IgD-negative memory B cell (primary cell): ENCODE measurements at regions not wholly inside any gene's neighbourhood (a gene's known extent, or its start where the extent isn't known, plus 50 kb on each side); places are given as distances from the start of the nearest gene placed in this dataset.
A peak's percentile ranks its signal among the peaks of the same experiment; 100 is the strongest.
"Not testable (repeated sequence)": the region's sequence is repeated elsewhere in the genome, so short reads cannot be mapped to it uniquely, and the experiment has no call there.

Experiments used
- H3K27ac Mint-ChIP-seq, 3 donors: one replicate each; pipeline ENCODE4 v1.8.0; 2020 to 2022; ENCODE audit warnings: mild to moderate bottlenecking in 3 of 3, mixed read lengths in 3 of 3, moderate library complexity in 1 of 3
- H3K27me3 Mint-ChIP-seq: one replicate; pipeline ENCODE4 v1.8.0; 2021; ENCODE audit warnings: mixed read lengths
- H3K36me3 Mint-ChIP-seq: one replicate; pipeline ENCODE4 v1.8.0; 2020; ENCODE audit warnings: mild to moderate bottlenecking, mixed read lengths
- H3K4me1 Mint-ChIP-seq, 3 donors: one replicate each; pipeline ENCODE4 v1.8.0; 2020 to 2022; ENCODE audit warnings: mixed read lengths in 3 of 3, mild to moderate bottlenecking in 1 of 3
- H3K4me3 Mint-ChIP-seq, 4 donors: one replicate each; pipeline ENCODE4 v1.8.0; 2020 to 2022; ENCODE audit warnings: mild to moderate bottlenecking in 4 of 4, mixed read lengths in 4 of 4, moderate library complexity in 3 of 4
- H3K9me3 Mint-ChIP-seq, 3 donors: one replicate each; pipeline ENCODE4 v1.8.0; 2020 to 2021; ENCODE audit warnings: mixed read lengths in 3 of 3, mild to moderate bottlenecking in 1 of 3

DNA sequence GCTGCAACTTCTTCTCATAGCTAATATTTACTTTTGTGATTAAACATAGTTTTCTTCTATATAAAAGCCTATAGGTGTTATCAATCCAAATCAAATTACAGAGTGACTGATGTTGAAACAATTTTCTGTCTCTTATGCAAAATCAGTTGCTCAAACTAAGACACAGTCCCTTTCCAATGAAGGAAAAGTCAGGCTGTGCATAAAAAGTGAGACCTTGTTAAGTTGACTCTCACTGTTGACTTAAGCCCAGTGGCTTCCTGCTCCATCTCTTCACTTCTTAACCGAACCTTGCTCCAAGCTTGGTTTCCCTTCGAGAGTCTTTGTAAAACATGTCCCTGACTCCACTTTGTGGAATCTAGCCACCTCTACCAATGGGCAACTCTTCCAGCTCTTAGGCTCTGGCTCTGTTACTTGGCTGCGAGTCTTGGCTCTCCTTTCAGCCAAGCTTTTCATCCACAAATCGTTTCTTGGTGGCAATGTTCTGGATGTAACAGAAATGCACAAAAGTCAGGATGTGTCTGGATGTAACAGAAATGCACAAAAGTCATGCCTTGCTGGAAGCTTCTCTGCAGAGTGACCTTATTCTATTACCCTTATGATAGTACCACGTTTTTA lies 118.9 kb downstream of the LIG4 start:
- Mint-ChIP-seq H3K9me3 (peaks cover 0 to 2% (median 0%) of the 10 kb centered on the region in 3 donors), H3K4me1 (no peaks in the 10 kb centered on the region), H3K27ac (no peak overlapping the region), H3K27me3 (peaks cover 1% of the 10 kb centered on the region), H3K4me3 (no peak overlapping the region), H3K36me3 (no peaks in the 10 kb centered on the region)

- H3K36me3 Mint-ChIP-seq = no peaks in the 10 kb centered on the region
- no peak overlapping the region for H3K27ac Mint-ChIP-seq
- H3K4me1 Mint-ChIP-seq = no peaks in the 10 kb centered on the region
- peaks cover 1% of the 10 kb centered on the region for H3K27me3 Mint-ChIP-seq
- no peak overlapping the region for H3K4me3 Mint-ChIP-seq
- peaks cover 0 to 2% (median 0%) of the 10 kb centered on the region in 3 donors for H3K9me3 Mint-ChIP-seq
Observed at GRCh38 chr13:108095036-108095435, 120.3 kb downstream of the LIG4 start.

DNA sequence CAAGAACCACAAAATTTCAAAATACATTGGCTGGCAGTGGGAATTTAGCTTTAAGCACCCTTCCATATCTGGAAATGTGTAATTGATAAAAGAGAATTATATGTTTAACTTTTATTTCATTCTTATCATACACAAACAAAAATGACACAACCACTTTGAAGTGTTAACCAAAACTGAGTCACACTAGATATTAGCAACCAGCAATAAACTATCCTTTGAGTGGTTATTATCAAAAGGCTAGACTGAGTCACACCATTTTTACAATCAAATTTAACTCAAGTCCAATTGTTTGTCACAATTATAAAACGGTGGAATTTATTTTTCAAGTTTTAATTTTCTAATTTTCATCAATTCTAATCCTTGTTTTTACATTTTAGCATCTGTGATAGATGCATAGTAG lies 121.7 kb downstream of the LIG4 start:
- H3K27me3 Mint-ChIP-seq = peaks cover 1% of the 10 kb centered on the region
- no peak overlapping the region for H3K4me3 Mint-ChIP-seq
- H3K36me3 Mint-ChIP-seq = no peaks in the 10 kb centered on the region
- H3K4me1 Mint-ChIP-seq = no peaks in the 10 kb centered on the region
- no peak overlapping the region for H3K27ac Mint-ChIP-seq
- H3K9me3 Mint-ChIP-seq = no peaks in the 10 kb centered on the region

- Mint-ChIP-seq H3K9me3 (no peaks in the 10 kb centered on the region), H3K27me3 (no peaks in the 10 kb centered on the region), H3K4me1 (no peaks in the 10 kb centered on the region), H3K4me3 (no peak overlapping the region), H3K27ac (no peak overlapping the region), H3K36me3 (no peaks in the 10 kb centered on the region)
Observed at GRCh38 chr13:108087810-108088209, 127.5 kb downstream of the LIG4 start.

- H3K9me3 Mint-ChIP-seq = no peaks in the 10 kb centered on the region
- no peak overlapping the region for H3K4me3 Mint-ChIP-seq
- no peak overlapping the region for H3K27ac Mint-ChIP-seq
- H3K4me1 Mint-ChIP-seq = no peaks in the 10 kb centered on the region
- H3K36me3 Mint-ChIP-seq = no peaks in the 10 kb centered on the region
- H3K27me3 Mint-ChIP-seq = no peaks in the 10 kb centered on the region
Observed at GRCh38 chr13:108086678-108087077, 128.7 kb downstream of the LIG4 start.

GRCh38 chr13:108084840-108085239 lies 130.5 kb downstream of the LIG4 start:
- Mint-ChIP-seq H3K36me3 (no peaks in the 10 kb centered on the region), H3K27me3 (no peaks in the 10 kb centered on the region), H3K4me1 (no peaks in the 10 kb centered on the region), H3K9me3 (no peaks in the 10 kb centered on the region), H3K4me3 (no peak overlapping the region), H3K27ac (peak overlapping the region in 1 of 3 donors; percentile 33)

- Mint-ChIP-seq H3K36me3 (no peaks in the 10 kb centered on the region), H3K9me3 (peaks cover under 1 to 5% (median 2%) of the 10 kb centered on the region in 3 donors), H3K27me3 (no peaks in the 10 kb centered on the region), H3K27ac (no peak overlapping the region), H3K4me1 (no peaks in the 10 kb centered on the region), H3K4me3 (no peak overlapping the region)
Observed at GRCh38 chr13:108083056-108083455, 132.3 kb downstream of the LIG4 start.

DNA sequence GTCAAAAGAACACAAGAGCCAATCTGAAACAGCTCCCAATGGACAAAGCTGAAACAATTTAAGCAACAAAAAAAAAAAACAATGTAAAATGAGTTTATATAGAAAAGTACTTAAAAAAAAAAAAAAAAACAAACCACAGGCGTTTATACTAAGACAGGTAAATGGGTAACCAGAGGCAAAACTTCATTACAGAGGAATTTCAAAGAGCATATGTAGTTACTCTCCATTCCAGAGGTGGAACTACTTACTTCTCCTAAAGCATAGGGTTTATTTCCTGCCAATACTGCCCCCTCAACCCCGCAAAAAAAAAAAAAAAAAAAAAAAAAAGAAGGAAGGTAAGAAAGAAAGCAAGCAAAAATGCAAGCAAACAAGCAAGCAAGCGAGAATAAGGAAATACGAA lies 132.9 kb downstream of the LIG4 start:
- no peaks in the 10 kb centered on the region for H3K4me1 Mint-ChIP-seq
- no peaks in the 10 kb centered on the region for H3K27me3 Mint-ChIP-seq
- no peak overlapping the region for H3K4me3 Mint-ChIP-seq
- H3K36me3 Mint-ChIP-seq = no peaks in the 10 kb centered on the region
- peaks cover 2 to 6% (median 3%) of the 10 kb centered on the region in 3 donors for H3K9me3 Mint-ChIP-seq
- H3K27ac Mint-ChIP-seq = no peak overlapping the region

DNA sequence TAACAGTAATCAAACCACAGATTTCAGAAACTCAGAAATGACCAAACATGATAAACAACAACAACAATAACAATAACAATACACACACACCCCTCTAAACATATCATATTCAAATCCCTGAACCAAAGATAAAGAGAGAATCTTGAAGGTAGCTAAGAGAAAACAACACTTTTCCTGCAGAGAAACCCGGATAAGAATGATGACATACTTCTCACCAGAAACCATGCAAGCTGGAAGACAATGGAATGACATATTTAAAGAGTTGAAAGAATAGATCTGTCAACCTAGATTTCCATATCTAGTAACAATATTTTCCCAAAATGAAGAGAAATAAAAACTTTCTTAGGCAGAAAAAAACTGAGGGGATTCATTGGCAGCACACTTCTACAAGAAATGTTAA lies 138.1 kb downstream of the LIG4 start:
- Mint-ChIP-seq H3K4me3 (no peak overlapping the region), H3K9me3 (peaks cover 3 to 24% (median 6%) of the 10 kb centered on the region in 3 donors), H3K27ac (no peak overlapping the region), H3K36me3 (no peaks in the 10 kb centered on the region), H3K27me3 (no peaks in the 10 kb centered on the region), H3K4me1 (no peaks in the 10 kb centered on the region)

- not testable (repeated sequence) for H3K36me3 Mint-ChIP-seq, H3K4me1 Mint-ChIP-seq, H3K4me3 Mint-ChIP-seq, H3K27me3 Mint-ChIP-seq, H3K27ac Mint-ChIP-seq
- peaks cover 11 to 30% (median 12%) of the 10 kb centered on the region in 3 donors for H3K9me3 Mint-ChIP-seq
Observed at GRCh38 chr13:108074429-108074828, 140.9 kb downstream of the LIG4 start.

GRCh38 chr13:108070925-108071324 lies 144.4 kb downstream of the LIG4 start:
- peaks cover 2% of the 10 kb centered on the region for H3K36me3 Mint-ChIP-seq
- no peaks in the 10 kb centered on the region for H3K27me3 Mint-ChIP-seq
- no peak overlapping the region for H3K4me3 Mint-ChIP-seq
- no peak overlapping the region for H3K27ac Mint-ChIP-seq
- H3K9me3 Mint-ChIP-seq = peaks cover 11 to 14% (median 13%) of the 10 kb centered on the region in 3 donors
- no peaks in the 10 kb centered on the region for H3K4me1 Mint-ChIP-seq

DNA sequence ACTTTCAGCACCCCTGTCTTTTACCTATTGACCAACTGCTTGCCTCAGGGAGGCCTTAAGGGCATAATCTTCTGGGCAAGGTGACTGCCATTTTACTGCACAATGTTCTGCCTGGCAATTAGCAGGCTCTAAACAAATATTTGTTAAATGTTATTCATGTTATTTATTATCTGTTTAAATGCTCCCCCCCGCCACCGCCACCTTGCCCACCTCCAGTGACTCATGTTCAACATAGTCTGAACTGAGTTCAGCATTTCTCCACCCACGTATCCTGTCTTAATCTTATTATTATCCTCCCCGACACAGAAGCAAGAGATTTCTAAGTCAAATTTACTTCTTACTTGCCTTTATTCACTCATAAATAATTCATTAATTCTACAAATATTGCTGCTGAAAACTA lies 144.8 kb downstream of the LIG4 start:
- H3K4me3 Mint-ChIP-seq = no peak overlapping the region
- no peaks in the 10 kb centered on the region for H3K27me3 Mint-ChIP-seq
- H3K4me1 Mint-ChIP-seq = no peaks in the 10 kb centered on the region
- peaks cover 2% of the 10 kb centered on the region for H3K36me3 Mint-ChIP-seq
- peaks cover 9 to 14% (median 11%) of the 10 kb centered on the region in 3 donors for H3K9me3 Mint-ChIP-seq
- no peak overlapping the region for H3K27ac Mint-ChIP-seq

GRCh38 chr13:108069521-108070210 lies 145.7 kb downstream of the LIG4 start:
- Mint-ChIP-seq H3K9me3 (peaks cover 6 to 14% (median 11%) of the 10 kb centered on the region in 3 donors), H3K4me3 (peak overlapping the region in 1 of 4 donors; percentile 29), H3K36me3 (peaks cover 2% of the 10 kb centered on the region), H3K27me3 (no peaks in the 10 kb centered on the region), H3K27ac (no peak overlapping the region), H3K4me1 (no peaks in the 10 kb centered on the region)

- not testable (repeated sequence) for H3K27ac Mint-ChIP-seq, H3K36me3 Mint-ChIP-seq, H3K4me3 Mint-ChIP-seq, H3K4me1 Mint-ChIP-seq, H3K27me3 Mint-ChIP-seq
- peaks cover 8 to 16% (median 13%) of the 10 kb centered on the region in 3 donors for H3K9me3 Mint-ChIP-seq
Observed at GRCh38 chr13:108064372-108064771, 151.0 kb downstream of the LIG4 start.

DNA sequence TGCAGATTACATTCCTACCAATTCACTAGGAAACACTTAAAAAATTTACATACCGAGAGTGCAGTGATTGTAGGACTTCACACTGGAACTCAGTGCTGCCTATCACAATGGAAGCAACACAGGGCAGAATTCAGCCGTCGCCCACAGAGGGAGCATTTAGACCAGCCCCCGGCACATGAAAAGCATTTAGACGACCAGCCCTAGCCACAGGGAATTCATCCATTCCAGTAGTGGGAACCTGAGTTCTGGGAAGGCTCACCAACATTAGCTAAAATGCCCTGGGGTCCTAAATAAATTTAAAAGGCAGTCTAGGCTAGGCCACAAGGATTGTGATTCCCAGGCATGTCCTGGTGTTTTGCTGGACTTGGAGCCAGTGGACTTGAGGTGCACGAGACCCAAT lies 155.2 kb downstream of the LIG4 start:
- H3K27ac Mint-ChIP-seq = no peak overlapping the region
- H3K4me3 Mint-ChIP-seq = no peak overlapping the region
- no peaks in the 10 kb centered on the region for H3K36me3 Mint-ChIP-seq
- peaks cover 8 to 13% (median 12%) of the 10 kb centered on the region in 3 donors for H3K9me3 Mint-ChIP-seq
- no peaks in the 10 kb centered on the region for H3K27me3 Mint-ChIP-seq
- no peaks in the 10 kb centered on the region for H3K4me1 Mint-ChIP-seq

DNA sequence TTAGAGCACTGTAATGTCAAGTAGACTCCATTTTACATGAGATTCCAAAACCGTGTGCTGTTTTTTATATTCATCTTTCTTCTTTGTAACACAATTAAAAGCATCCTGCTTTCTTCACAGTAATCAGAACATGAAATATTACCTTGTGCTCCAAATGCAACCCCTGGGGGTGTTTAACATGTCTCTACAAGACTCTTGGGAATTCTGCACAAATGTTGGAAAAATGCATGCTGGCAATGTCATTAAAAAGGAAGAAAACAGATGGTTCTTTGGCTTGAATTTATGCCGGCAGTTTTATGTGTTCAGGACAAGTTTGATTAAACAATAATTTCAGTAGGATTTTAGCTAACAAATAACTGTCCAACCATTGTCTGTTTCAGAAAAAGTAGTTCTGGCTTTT lies 159.1 kb downstream of the LIG4 start:
- Mint-ChIP-seq H3K9me3 (peaks cover 0 to 7% (median 3%) of the 10 kb centered on the region in 3 donors), H3K27ac (no peak overlapping the region), H3K27me3 (no peaks in the 10 kb centered on the region), H3K36me3 (no peaks in the 10 kb centered on the region), H3K4me1 (no peaks in the 10 kb centered on the region), H3K4me3 (no peak overlapping the region)
